GM20431 (cell line): ENCODE measurements at regions not wholly inside any gene's neighbourhood (a gene's known extent, or its start where the extent isn't known, plus 50 kb on each side); places are given as distances from the start of the nearest gene placed in this dataset.

Source experiments
- in situ Hi-C: fragments of 300-500 bp; cut with MseI, MboI; formaldehyde crosslinking; loops from one replicate; pipeline ENCODE4 v1.15.0; 2020; ENCODE audit warnings: low sequenced_read_pairs; ENCODE audit not compliant: unreplicated experiment

DNA sequence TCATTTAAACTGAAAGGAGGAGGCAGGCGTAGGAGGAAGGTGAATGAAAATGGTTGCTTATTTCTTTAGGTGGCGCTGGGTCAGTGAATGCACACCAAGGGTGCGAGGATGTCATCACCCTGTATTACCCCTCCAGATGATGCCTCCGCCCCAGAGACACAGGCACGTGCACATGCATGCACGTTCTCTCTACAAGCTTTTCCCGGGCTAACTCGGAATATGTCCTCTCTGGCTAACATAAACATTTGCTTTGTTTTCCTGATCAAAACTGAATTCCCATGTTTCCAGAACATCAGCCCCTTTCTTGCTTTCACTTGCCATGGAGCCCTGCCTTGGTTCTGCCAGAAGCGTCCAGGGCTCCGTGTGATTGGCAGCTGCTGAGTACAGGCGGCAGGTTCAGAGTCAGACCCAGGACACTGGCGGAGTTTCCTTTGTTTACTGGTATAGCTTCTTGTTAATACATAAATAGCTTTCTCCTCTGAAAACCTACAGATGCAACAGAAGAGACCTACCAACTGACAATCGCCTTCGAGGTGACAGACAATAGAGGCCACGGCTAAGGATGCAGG, 131.2 kb upstream of the RPS6KA2 start:
- in situ Hi-C loops = no loop called here

DNA sequence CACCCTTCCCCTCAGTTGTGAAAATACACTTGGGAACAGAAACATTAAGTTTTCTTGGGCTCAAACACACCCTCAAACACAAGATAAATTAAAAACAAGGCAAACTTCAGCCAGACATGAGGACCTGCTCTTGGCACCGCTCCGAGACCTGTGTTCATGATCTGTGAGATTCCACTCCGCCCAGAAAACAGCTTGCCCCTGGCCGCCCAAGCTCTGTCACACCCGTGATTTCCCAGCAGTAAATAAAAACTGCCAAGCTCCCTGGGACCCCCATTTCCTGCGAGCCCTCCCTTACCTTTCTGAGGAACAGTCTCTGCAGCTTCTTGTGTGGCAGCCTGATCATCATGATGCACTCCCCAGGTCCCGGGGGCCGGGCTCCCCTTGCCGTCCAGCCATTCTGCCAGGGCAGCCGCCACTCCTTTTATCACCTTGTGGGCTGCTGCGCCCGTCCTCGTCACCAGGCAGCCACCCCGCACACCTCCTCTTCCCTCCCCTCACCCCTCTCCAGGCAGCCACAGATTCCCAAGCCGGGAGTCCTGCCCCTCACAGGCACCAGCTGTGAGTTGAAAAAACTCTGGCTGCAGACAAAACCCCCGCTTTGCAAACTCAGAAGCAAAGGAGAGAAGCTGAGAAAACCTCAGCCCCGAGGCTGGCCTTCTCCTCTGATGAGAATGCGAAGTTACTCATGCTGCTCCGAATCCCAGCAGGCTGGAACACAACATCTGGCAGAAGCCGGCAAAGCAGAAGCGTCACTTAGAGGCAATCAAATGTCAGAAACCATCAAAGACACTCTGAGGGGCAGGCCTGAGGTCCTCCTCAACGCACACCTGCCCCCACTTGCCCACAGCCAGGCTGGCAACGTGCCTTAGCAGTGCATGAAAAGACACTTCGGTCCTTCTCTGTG, 130.4 kb upstream of the RPS6KA2 start:
- in situ Hi-C loops = no loop called here

- in situ Hi-C loops = no loop called here
These were observed 127.4 kb upstream of the RPS6KA2 start for GRCh38 chr6:166754218-166755030.

- in situ Hi-C loops = no loop called here
These were observed 126.1 kb upstream of the RPS6KA2 start for GRCh38 chr6:166752928-166753721.

DNA sequence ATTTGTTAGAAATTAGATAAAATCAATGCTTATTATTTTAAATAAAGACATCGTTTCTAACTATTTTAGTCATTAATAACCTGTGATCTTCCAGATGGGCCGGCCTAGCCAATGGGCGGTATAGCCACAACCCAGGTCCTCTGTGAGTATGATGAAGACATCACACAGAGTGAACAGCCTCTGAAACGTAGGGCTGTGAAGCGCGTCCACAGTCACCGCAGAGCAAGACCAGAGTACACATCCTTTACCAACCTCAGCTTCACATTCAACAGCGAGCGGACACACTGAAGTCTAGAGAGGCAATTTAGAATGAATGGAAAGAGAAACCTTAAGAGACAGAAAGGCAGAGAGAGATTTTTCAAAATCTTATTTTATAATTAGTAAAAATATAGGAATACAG, 125.0 kb upstream of the RPS6KA2 start:
- in situ Hi-C loops = no loop called here

- in situ Hi-C loops = no loop called here
These were observed 124.1 kb upstream of the RPS6KA2 start for GRCh38 chr6:166751051-166751595.

GRCh38 chr6:166750108-166750793, 123.2 kb upstream of the RPS6KA2 start:
- in situ Hi-C loops = no loop called here

DNA sequence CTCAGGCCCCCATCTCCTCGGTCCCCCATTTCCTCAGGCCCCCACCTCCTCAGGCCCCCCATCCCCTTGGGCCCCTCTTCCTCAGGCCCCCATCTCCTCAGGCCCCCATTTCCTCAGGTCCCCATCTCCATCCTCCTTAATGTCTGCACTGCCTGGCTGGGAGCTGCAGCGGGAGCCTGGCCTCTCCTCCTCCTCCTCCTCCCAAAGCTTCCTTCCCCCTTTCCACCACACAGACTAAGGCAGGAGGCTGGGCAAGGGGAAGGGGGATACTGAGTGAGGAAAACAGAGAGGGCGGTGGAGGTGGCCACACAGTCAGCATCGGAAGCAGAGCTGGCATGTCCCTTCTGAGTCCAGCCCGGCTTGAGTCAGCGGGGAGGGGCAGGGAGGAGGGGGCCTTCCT, 122.6 kb upstream of the RPS6KA2 start:
- in situ Hi-C loops = no loop called here

DNA sequence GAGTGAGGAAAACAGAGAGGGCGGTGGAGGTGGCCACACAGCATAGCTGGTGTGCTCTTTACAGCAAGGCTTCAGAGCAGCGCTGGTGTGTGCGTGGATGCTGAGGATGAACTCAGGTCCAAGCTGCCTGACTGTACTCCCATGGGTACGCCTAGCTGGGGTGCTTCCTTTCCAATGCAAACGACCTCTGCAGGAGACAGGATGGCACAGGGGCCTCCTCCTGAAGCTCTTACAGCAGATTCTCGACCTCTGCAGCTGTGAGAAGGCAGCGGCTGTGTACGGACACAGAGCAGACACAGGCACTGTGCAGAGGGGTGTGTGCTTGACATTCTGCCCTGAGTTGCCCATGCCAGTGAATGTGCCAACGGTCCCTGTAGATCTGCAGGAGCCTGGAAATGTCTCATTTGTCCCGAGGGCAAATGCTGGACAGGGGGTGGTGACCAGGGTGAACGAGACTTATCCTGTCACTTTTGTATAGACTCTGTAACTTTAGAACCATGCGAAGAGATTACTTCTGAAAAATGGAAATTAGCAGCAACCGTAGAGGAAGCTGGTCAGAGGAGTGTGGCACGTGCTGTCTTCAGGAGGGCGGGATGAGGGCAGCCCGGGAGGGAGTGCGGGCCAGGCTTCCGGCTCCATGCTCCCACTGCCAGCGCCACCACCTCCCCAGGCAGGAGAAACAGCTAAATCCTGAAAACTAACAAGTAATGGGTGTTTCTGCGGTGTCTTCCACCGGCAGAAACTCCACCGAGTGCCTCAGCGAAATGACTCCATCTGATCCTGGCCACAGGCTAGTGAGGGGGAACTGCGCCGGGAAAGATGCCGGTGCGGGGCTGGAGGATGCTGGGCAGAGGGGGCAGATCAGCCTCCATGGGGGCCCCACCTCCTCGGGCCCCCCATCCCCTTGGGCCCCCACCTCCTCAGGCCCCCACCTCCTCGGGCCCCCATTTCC, 120.9 kb upstream of the RPS6KA2 start:
- in situ Hi-C loops = no loop called here

- in situ Hi-C loops = no loop called here
These were observed 119.0 kb upstream of the RPS6KA2 start for GRCh38 chr6:166745801-166746668.

DNA sequence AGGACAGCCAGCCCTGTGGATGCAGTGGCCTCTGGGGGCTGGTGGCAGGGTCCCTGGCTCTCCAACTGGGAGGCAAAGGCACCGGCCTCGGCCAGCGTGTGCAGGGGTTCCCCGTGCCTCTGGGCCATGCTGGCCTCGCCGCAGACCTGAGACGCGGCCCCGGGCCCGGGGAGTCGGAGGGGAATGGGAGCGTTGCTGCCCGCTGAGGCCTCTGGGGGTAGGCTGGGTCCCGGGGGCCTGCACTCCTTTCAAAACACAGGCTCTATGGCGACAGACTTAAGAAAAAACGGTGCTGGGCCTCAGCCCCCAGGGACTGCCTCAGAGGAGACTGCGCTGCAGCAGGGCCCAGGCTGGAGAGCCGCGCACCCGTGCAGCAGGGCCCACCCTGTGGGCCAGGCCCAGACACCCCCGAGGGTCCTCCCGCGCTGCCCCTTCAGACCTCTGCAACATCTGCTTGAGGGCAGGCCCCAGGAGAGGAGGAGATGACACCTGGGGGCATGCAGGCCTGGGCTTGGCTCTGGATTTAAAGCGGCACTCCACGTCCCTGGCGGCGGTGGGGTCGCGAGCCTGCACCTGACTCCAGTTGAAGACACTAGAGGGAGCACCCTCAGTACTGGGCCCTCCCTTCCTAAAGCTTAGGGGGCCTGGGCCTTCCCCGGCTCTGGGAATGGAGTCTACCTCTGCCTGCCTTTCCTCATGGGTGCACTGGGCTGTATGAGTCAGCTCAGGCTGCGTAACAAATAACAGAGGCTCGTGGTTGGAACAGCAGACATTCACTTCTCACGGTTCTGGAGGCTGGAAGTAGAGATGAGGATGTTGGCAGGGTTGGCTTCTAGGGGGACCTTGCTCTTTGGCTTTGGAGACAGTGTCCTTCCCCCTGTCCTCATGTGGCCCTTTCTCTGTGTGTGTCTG, 117.4 kb upstream of the RPS6KA2 start:
- in situ Hi-C loops = no loop called here

- in situ Hi-C loops = no loop called here
These were observed 116.6 kb upstream of the RPS6KA2 start for GRCh38 chr6:166743406-166744222.

DNA sequence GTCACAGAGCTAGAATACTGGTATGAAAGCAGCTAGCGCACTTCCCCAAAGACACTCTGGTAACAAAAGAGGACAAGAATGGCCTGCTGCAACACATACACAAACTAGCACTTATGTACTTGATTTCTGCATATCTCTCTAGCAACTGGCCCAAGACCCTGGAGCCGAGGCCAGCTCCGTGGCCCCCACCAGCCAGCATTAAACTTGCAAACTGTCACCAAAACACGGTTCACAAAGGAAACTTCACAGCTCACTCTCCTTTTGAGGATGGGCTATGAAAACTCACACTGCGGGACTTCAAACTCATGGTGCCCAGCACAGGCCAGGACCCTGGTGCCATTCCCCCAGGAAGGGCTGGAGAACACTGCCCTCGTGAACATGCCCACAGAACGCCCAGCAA, 115.9 kb upstream of the RPS6KA2 start:
- in situ Hi-C loops = no loop called here

DNA sequence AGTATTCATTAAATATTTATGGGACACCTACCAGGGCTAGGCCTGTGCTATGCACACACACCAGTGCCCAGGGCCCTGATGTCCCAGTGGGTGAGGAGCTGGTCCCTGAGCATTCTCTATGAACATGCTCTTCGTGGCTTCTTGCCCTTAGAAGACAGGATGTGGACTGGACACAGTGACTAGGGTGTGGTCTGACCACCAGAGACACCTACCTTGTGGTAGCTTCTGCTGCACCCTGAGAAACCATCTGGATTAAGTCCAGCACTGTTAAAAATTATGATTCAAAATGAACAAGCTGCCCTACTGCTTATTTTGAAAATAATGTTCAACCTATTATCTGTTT, 112.9 kb upstream of the RPS6KA2 start:
- in situ Hi-C loops = no loop called here

- in situ Hi-C loops = no loop called here
These were observed 112.3 kb upstream of the RPS6KA2 start for GRCh38 chr6:166739117-166739975.
